ENCODE measurements at regions not wholly inside any gene's neighbourhood (a gene's known extent, or its start where the extent isn't known, plus 50 kb on each side); places are given as distances from the start of the nearest gene placed in this dataset.

GRCh38 chr4:22978656-22979055, 285.9 kb downstream of the GBA3 start:
- no peaks in the 10 kb centered on the region for H4K20me1 ChIP-seq (ENCODE audit: insufficient read depth, low read length)
- peaks cover 7% of the 10 kb centered on the region for H3K9me3 ChIP-seq (ENCODE audit: insufficient read depth, low read length, severe bottlenecking)
- ATAC-seq (ENCODE audit: insufficient read depth, low read depth) (no peak), DNase-seq (no peak)
- no peak overlapping the region for H2AFZ ChIP-seq (ENCODE audit: low read depth, low read length)
- no peak overlapping the region for H3K27ac ChIP-seq (ENCODE audit: low read length)
- H3K4me1 ChIP-seq (ENCODE audit: insufficient read depth, low read length) = no peaks in the 10 kb centered on the region
- no peaks in the 10 kb centered on the region for H3K27me3 ChIP-seq (ENCODE audit: insufficient read depth, low read length, poor library complexity)
- TF ChIP-seq CTCF (IDR thresholded peaks at IDR 0.05; ENCODE audit: borderline replicate concordance, extremely low read depth, low read length, poor library complexity, severe bottlenecking) = no peak
- no peak for TF ChIP-seq EZH2 (IDR thresholded peaks at IDR 0.05; ENCODE audit: borderline replicate concordance, low read depth, low read length, severe bottlenecking)
- H3K9ac ChIP-seq (ENCODE audit: low read depth, low read length) = no peak overlapping the region
- no peaks in the 10 kb centered on the region for H3K79me2 ChIP-seq (ENCODE audit: insufficient read depth, low read length)
- H3K36me3 ChIP-seq (ENCODE audit: insufficient read depth, low read length) = no peaks in the 10 kb centered on the region
- H3K4me2 ChIP-seq (ENCODE audit: insufficient read depth, low read length) = no peak overlapping the region
- no peak overlapping the region for H3K4me3 ChIP-seq (ENCODE audit: low read depth in 1 of 2, low read length in 2 of 2)

- H3K9me3 ChIP-seq (ENCODE audit: insufficient read depth, low read length, severe bottlenecking) = peaks cover 3% of the 10 kb centered on the region
- DNase-seq (no peak), ATAC-seq (ENCODE audit: insufficient read depth, low read depth) (no peak)
- H2AFZ ChIP-seq (ENCODE audit: low read depth, low read length) = no peak overlapping the region
- H3K9ac ChIP-seq (ENCODE audit: low read depth, low read length) = no peak overlapping the region
- no peaks in the 10 kb centered on the region for H4K20me1 ChIP-seq (ENCODE audit: insufficient read depth, low read length)
- TF ChIP-seq CTCF (IDR thresholded peaks at IDR 0.05; ENCODE audit: borderline replicate concordance, extremely low read depth, low read length, poor library complexity, severe bottlenecking) (no peak), EZH2 (IDR thresholded peaks at IDR 0.05; ENCODE audit: borderline replicate concordance, low read depth, low read length, severe bottlenecking) (no peak)
- no peaks in the 10 kb centered on the region for H3K79me2 ChIP-seq (ENCODE audit: insufficient read depth, low read length)
- H3K27me3 ChIP-seq (ENCODE audit: insufficient read depth, low read length, poor library complexity) = no peaks in the 10 kb centered on the region
- no peak overlapping the region for H3K27ac ChIP-seq (ENCODE audit: low read length)
- no peak overlapping the region for H3K4me2 ChIP-seq (ENCODE audit: insufficient read depth, low read length)
- no peak overlapping the region for H3K4me3 ChIP-seq (ENCODE audit: low read depth in 1 of 2, low read length in 2 of 2)
- no peaks in the 10 kb centered on the region for H3K4me1 ChIP-seq (ENCODE audit: insufficient read depth, low read length)
- no peaks in the 10 kb centered on the region for H3K36me3 ChIP-seq (ENCODE audit: insufficient read depth, low read length)
Observed at GRCh38 chr4:22970665-22971064, 277.9 kb downstream of the GBA3 start.

- TF ChIP-seq CTCF (IDR thresholded peaks at IDR 0.05; ENCODE audit: borderline replicate concordance, extremely low read depth, low read length, poor library complexity, severe bottlenecking) (no peak), EZH2 (IDR thresholded peaks at IDR 0.05; ENCODE audit: borderline replicate concordance, low read depth, low read length, severe bottlenecking) (no peak)
- DNase-seq = no peak
Observed at GRCh38 chr4:22969287-22969896, 276.7 kb downstream of the GBA3 start.

More at GRCh38 chr4:22969287-22969896, 276.7 kb downstream of the GBA3 start:
- Histone ChIP-seq H3K27me3 (ENCODE audit: insufficient read depth, low read length, poor library complexity) (no peaks in the 10 kb centered on the region), H4K20me1 (ENCODE audit: insufficient read depth, low read length) (no peaks in the 10 kb centered on the region), H3K4me1 (ENCODE audit: insufficient read depth, low read length) (no peaks in the 10 kb centered on the region), H3K36me3 (ENCODE audit: insufficient read depth, low read length) (no peaks in the 10 kb centered on the region), H3K4me2 (ENCODE audit: insufficient read depth, low read length) (no peak overlapping the region), H3K79me2 (ENCODE audit: insufficient read depth, low read length) (no peaks in the 10 kb centered on the region), H3K4me3 (ENCODE audit: low read depth in 1 of 2, low read length in 2 of 2) (no peak overlapping the region), H3K27ac (ENCODE audit: low read length) (no peak overlapping the region), H2AFZ (ENCODE audit: low read depth, low read length) (no peak overlapping the region), H3K9ac (ENCODE audit: low read depth, low read length) (no peak overlapping the region), H3K9me3 (ENCODE audit: insufficient read depth, low read length, severe bottlenecking) (no peaks in the 10 kb centered on the region)
- ATAC-seq (ENCODE audit: insufficient read depth, low read depth) = no peak

All from DND-41 (cell line).